Gastroesophageal sphincter (tissue), 4 donors: ENCODE measurements at regions not wholly inside any gene's neighbourhood (a gene's known extent, or its start where the extent isn't known, plus 50 kb on each side); places are given as distances from the start of the nearest gene placed in this dataset.

Experiments
- ATAC-seq: fragments of 150-250 bp; one replicate; pipeline ENCODE4 v1.9.1; 2016; ENCODE audit warnings: mild to moderate bottlenecking, moderate library complexity
- H3K27ac ChIP-seq, 4 donors: fragments of 200-600 bp; sonication (generic) in 3 of 4; 1 replicate in 3 of 4; 2 replicates in 1 of 4; pipeline ENCODE4 v1.5.1; 2016 to 2019
- H3K27me3 ChIP-seq: fragments of 200-600 bp; sonication (generic); one replicate; pipeline ENCODE4 v1.5.1; 2019
- H3K36me3 ChIP-seq, 2 donors: fragments of 200-600 bp; sonication (generic); one replicate each; pipeline ENCODE4 v1.5.1; 2019; ENCODE audit warnings: control low read depth in 1 of 2
- H3K4me1 ChIP-seq, 3 donors: fragments of 200-600 bp; sonication (generic); 1 replicate in 2 of 3; 2 replicates in 1 of 3; pipeline ENCODE4 v1.5.1; 2016 to 2019; ENCODE audit warnings: control low read depth in 2 of 3
- H3K4me3 ChIP-seq, 2 donors: fragments of 200-600 bp; sonication (generic); one replicate each; pipeline ENCODE4 v1.5.1; 2019; ENCODE audit warnings: mild to moderate bottlenecking in 1 of 2, moderate library complexity in 1 of 2
- H3K9me3 ChIP-seq, 3 donors: fragments of 200-600 bp; sonication (generic); one replicate each; pipeline ENCODE4 v1.5.1; 2017 to 2019; ENCODE audit warnings: control low read depth in 2 of 3
- CTCF ChIP-seq, 4 experiments: fragments of 200-600 bp in 2 of 4; fragments of 450-650 bp in 2 of 4; sonication (generic) in 1 of 4; IDR thresholded peaks; one replicate each; pipeline ENCODE4 v1.5.1; 2017 to 2019; ENCODE audit warnings: antibody characterized with exemption in 4 of 4, mild to moderate bottlenecking in 2 of 4, moderate library complexity in 2 of 4
- EP300 ChIP-seq: sonication (generic); formaldehyde crosslinking; IDR thresholded peaks from one replicate; pipeline ENCODE4 v1.6.1; 2017; ENCODE audit warnings: antibody characterized with exemption, mild to moderate bottlenecking
- POLR2A ChIP-seq, 2 donors: fragments of 450-650 bp; IDR thresholded peaks; one replicate each; pipeline ENCODE4 v1.6.1; 2017; ENCODE audit warnings: antibody characterized with exemption in 2 of 2, mild to moderate bottlenecking in 2 of 2, moderate library complexity in 1 of 2
- POLR2AphosphoS5 ChIP-seq: sonication (generic); formaldehyde crosslinking; IDR thresholded peaks from one replicate; pipeline ENCODE4 v1.6.1; 2017; ENCODE audit warnings: antibody characterized with exemption
- WGBS, 2 donors: methylation state at CpG; one replicate each; pipeline ENCODE4 v1.1.5; 2018; ENCODE audit warnings: low coverage in 1 of 2; 5-methylcytosine and 5-hydroxymethylcytosine counted together

- 15 to 24% methylated on average over 2 of the region's 2 CpGs for WGBS, 2 donors
Observed at GRCh38 chr2:175523001-175523400, 341.5 kb upstream of the ATP5MC3 start.

DNA sequence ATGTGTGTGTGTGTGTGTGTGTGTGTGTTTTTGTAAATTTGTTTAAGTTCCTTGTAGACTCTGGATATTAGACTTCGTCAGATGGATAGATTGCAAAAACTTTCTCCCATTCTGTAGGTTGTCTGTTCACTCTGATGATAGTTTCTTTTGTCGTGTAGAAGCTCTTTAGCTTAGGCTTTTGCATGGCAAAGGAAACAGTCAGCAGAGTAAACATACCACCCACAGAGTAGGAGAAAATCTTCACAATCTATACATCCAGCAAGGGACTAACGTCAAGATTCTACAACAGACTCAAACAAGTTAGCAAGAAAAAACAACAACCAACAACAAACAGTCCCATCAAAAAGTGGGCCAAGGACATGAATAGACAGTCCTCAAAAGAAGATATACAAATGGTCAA is 336.7 kb upstream of the ATP5MC3 start:
- Histone ChIP-seq H3K27ac (no peak overlapping the region), H3K4me1 (no peaks in the 10 kb centered on the region), H3K4me3 (no peak overlapping the region), H3K36me3 (no peaks in the 10 kb centered on the region), H3K27me3 (no peaks in the 10 kb centered on the region), H3K9me3 (peaks cover 0 to 8% (median 0%) of the 10 kb centered on the region in 3 donors)
- TF ChIP-seq CTCF (IDR thresholded peaks at IDR 0.05): no peak
- TF ChIP-seq POLR2AphosphoS5: no peak
- no peak for TF ChIP-seq POLR2A (IDR thresholded peaks at IDR 0.05)
- no peak for TF ChIP-seq EP300
- 41 to 47% methylated on average over 2 to 3 of the region's 3 CpGs for WGBS, 2 donors
- ATAC-seq: no peak

More at GRCh38 chr2:175523001-175523400, 341.5 kb upstream of the ATP5MC3 start:
- H3K27ac ChIP-seq: no peak overlapping the region
- ATAC-seq: no peak
- no peak for TF ChIP-seq POLR2A (IDR thresholded peaks at IDR 0.05)
- TF ChIP-seq CTCF (IDR thresholded peaks at IDR 0.05): no peak
- TF ChIP-seq EP300: no peak
- no peak for TF ChIP-seq POLR2AphosphoS5
- no peaks in the 10 kb centered on the region for H3K36me3 ChIP-seq
- H3K4me1 ChIP-seq: no peaks in the 10 kb centered on the region
- H3K9me3 ChIP-seq: peaks cover 0 to 8% (median 0%) of the 10 kb centered on the region in 3 donors
- H3K4me3 ChIP-seq: no peak overlapping the region
- no peaks in the 10 kb centered on the region for H3K27me3 ChIP-seq

DNA sequence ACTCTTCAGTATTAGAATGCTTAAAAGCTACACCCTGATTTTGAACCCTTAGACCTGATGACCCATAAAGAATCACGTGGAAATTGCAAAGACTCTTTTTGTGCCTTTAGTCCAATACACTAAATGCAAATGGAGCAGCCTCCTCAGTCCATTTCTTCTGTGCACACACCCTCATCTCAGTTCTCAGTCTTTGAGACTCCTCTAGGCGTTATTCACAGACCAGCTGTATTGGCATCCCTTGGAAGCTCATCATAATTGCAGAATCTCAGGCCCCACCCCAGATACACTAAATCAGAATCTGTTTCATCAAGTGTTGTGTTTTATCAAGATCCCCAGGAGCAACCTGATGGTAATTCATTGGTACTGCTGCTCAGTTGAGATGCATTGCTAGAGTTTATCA is 335.0 kb upstream of the ATP5MC3 start:
- Histone ChIP-seq H3K9me3 (peaks cover 0 to 8% (median 0%) of the 10 kb centered on the region in 3 donors), H3K27me3 (no peaks in the 10 kb centered on the region), H3K27ac (no peak overlapping the region), H3K4me1 (no peaks in the 10 kb centered on the region), H3K4me3 (no peak overlapping the region), H3K36me3 (no peaks in the 10 kb centered on the region)
- ATAC-seq: no peak
- no peak for TF ChIP-seq POLR2A (IDR thresholded peaks at IDR 0.05)
- no peak for TF ChIP-seq POLR2AphosphoS5
- no peak for TF ChIP-seq EP300
- TF ChIP-seq CTCF (IDR thresholded peaks at IDR 0.05): no peak
- 67 to 92% methylated on average over 2 of the region's 2 CpGs for WGBS, 2 donors

- ATAC-seq: no peak
Observed at GRCh38 chr2:175500255-175500654, 318.7 kb upstream of the ATP5MC3 start.

More at GRCh38 chr2:175500255-175500654, 318.7 kb upstream of the ATP5MC3 start:
- TF ChIP-seq CTCF (IDR thresholded peaks at IDR 0.05) (no peak), POLR2A (IDR thresholded peaks at IDR 0.05) (no peak), EP300 (no peak), POLR2AphosphoS5 (no peak)
- peaks cover 0 to 38% (median 0%) of the 10 kb centered on the region in 3 donors for H3K9me3 ChIP-seq
- H3K36me3 ChIP-seq: no peaks in the 10 kb centered on the region
- no peak overlapping the region for H3K27ac ChIP-seq
- no peaks in the 10 kb centered on the region for H3K27me3 ChIP-seq
- H3K4me3 ChIP-seq: no peak overlapping the region
- no peaks in the 10 kb centered on the region for H3K4me1 ChIP-seq
